OCI-LY1 (cell line): ENCODE measurements at regions not wholly inside any gene's neighbourhood (a gene's known extent, or its start where the extent isn't known, plus 50 kb on each side); places are given as distances from the start of the nearest gene placed in this dataset.

Experiments used
- H2AFZ ChIP-seq: fragments of 200-600 bp; sonication (generic), shearing (Covaris generic); 2 replicates; pipeline ENCODE4 v1.6.0; 2014; ENCODE audit warnings: antibody characterized with exemption, mild to moderate bottlenecking, low read length
- H3F3A ChIP-seq: fragments of 200-600 bp; sonication (generic), shearing (Covaris generic); 2 replicates; pipeline ENCODE4 v1.6.0; 2014; ENCODE audit warnings: mild to moderate bottlenecking, antibody characterized with exemption, low read length, moderate library complexity; ENCODE audit not compliant: insufficient read depth
- H3K27ac ChIP-seq: fragments of 200-600 bp; sonication (generic); 2 replicates; pipeline ENCODE4 v1.5.1; 2014; ENCODE audit warnings: low read length, mixed run types, mild to moderate bottlenecking, low read depth; ENCODE audit not compliant: poor library complexity, severe bottlenecking
- H3K27me3 ChIP-seq: fragments of 200-600 bp; sonication (generic); 2 replicates; pipeline ENCODE4 v1.6.0; 2014; ENCODE audit warnings: antibody characterized with exemption, mild to moderate bottlenecking, low read length, moderate library complexity; ENCODE audit not compliant: insufficient read depth
- H3K36me3 ChIP-seq: fragments of 200-600 bp; sonication (generic); 2 replicates; pipeline ENCODE4 v1.6.1; 2014; ENCODE audit warnings: mild to moderate bottlenecking, antibody characterized with exemption, low read length, moderate library complexity, mixed read lengths; ENCODE audit not compliant: insufficient read depth
- H3K4me1 ChIP-seq: fragments of 200-600 bp; sonication (generic); 2 replicates; pipeline ENCODE4 v1.5.1; 2014; ENCODE audit warnings: mild to moderate bottlenecking, low read length, moderate library complexity; ENCODE audit not compliant: insufficient read depth, severe bottlenecking
- H3K4me2 ChIP-seq: fragments of 200-600 bp; sonication (generic), shearing (Covaris generic); 2 replicates; pipeline ENCODE4 v1.6.1; 2014; ENCODE audit warnings: low read length
- H3K4me3 ChIP-seq: fragments of 200-600 bp; sonication (generic); 2 replicates; pipeline ENCODE4 v1.5.1; 2014; ENCODE audit warnings: low read length, low read depth, mild to moderate bottlenecking, mixed read lengths; ENCODE audit not compliant: poor library complexity, severe bottlenecking
- H3K79me2 ChIP-seq: fragments of 200-600 bp; shearing (Covaris generic); 2 replicates; pipeline ENCODE4 v1.6.1; 2016; ENCODE audit warnings: mixed run types, low read length, mixed read lengths; ENCODE audit not compliant: insufficient read depth
- H3K9ac ChIP-seq: fragments of 200-600 bp; sonication (generic), shearing (Covaris generic); 2 replicates; pipeline ENCODE4 v1.6.1; 2014; ENCODE audit warnings: mild to moderate bottlenecking, low read length, mixed read lengths
- H3K9me2 ChIP-seq: fragments of 200-600 bp; sonication (generic), shearing (Covaris generic); 2 replicates; pipeline ENCODE4 v1.6.1; 2014; ENCODE audit warnings: low read depth, mild to moderate bottlenecking, low read length, mixed read lengths
- H3K9me3 ChIP-seq: fragments of 200-600 bp; shearing (Covaris generic); 2 replicates; pipeline ENCODE4 v1.6.1; 2014; ENCODE audit warnings: low read length, mixed read lengths
- H4K20me1 ChIP-seq: fragments of 200-600 bp; sonication (generic), shearing (Covaris generic); 2 replicates; pipeline ENCODE4 v1.6.0; 2016; ENCODE audit warnings: mild to moderate bottlenecking, low read length; ENCODE audit not compliant: insufficient read depth
- EZH2 ChIP-seq: fragments of 200-600 bp; sonication (generic), shearing (Covaris generic); IDR thresholded peaks from 2 replicates; pipeline ENCODE4 v1.8.0; 2017; ENCODE audit warnings: borderline replicate concordance, mixed run types, mild to moderate bottlenecking, antibody characterized with exemption, low read length, moderate library complexity, mixed read lengths
- TF ChIP-seq, protein P1 (sequence below): fragments of 200-600 bp; sonication (generic), shearing (Covaris generic); IDR thresholded peaks from 2 replicates; pipeline ENCODE4 v1.5.1; 2017; ENCODE audit warnings: mild to moderate bottlenecking, antibody characterized with exemption, low read length, moderate library complexity, mixed read lengths

DNA sequence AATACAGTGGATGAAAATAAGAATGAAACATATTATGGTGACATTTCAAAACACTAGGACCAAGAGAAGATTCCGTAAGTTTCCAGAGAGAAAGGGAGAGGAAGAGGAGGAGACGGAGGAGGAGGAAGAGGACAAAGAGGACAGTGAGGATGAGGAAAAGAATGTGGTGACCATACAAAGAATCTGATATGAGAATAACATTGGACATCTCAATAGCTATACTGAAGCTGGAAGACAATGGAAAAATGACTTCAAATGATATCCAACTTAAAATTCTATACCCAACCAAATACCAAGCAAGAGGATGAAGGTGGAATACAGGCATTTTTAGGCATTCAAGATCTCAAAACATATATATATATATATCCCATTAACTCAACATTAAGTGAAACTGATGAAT lies 173.4 kb downstream of the PAWR start:
- H3K79me2 ChIP-seq: no peaks in the 10 kb centered on the region
- no peaks in the 10 kb centered on the region for H3K27me3 ChIP-seq
- H4K20me1 ChIP-seq: no peaks in the 10 kb centered on the region
- H3K36me3 ChIP-seq: no peaks in the 10 kb centered on the region
- H3K4me2 ChIP-seq: no peak overlapping the region
- no peak overlapping the region for H3K27ac ChIP-seq
- H3K9ac ChIP-seq: no peak overlapping the region
- H3F3A ChIP-seq: no peaks in the 10 kb centered on the region
- no peak overlapping the region for H3K4me3 ChIP-seq
- TF ChIP-seq EZH2: no peak
- TF ChIP-seq, protein P1, sequence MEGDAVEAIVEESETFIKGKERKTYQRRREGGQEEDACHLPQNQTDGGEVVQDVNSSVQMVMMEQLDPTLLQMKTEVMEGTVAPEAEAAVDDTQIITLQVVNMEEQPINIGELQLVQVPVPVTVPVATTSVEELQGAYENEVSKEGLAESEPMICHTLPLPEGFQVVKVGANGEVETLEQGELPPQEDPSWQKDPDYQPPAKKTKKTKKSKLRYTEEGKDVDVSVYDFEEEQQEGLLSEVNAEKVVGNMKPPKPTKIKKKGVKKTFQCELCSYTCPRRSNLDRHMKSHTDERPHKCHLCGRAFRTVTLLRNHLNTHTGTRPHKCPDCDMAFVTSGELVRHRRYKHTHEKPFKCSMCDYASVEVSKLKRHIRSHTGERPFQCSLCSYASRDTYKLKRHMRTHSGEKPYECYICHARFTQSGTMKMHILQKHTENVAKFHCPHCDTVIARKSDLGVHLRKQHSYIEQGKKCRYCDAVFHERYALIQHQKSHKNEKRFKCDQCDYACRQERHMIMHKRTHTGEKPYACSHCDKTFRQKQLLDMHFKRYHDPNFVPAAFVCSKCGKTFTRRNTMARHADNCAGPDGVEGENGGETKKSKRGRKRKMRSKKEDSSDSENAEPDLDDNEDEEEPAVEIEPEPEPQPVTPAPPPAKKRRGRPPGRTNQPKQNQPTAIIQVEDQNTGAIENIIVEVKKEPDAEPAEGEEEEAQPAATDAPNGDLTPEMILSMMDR: no peak
- H3K9me3 ChIP-seq: no peaks in the 10 kb centered on the region
- no peaks in the 10 kb centered on the region for H3K9me2 ChIP-seq
- H2AFZ ChIP-seq: no peak overlapping the region
- H3K4me1 ChIP-seq: no peaks in the 10 kb centered on the region

DNA sequence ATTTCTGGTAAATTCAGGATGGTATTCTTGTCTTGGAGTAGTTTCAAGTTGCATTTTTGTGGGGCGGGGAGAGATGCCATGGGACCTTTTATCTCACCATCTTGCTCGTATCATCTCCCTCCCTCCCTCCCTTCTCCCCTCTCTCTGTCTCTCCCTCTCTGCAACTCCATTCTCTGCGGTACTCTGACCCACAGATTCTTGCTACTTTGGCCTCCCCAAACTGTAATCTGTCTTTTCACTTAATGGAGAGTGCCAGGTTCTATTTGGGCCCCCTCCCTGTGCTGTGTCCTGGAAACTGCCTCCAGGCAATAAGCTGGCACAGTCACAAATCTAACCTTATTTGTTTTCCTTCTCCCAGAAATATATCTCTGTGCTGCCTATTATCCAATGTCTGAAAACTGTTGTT lies 175.2 kb downstream of the PAWR start:
- H3K4me2 ChIP-seq: no peak overlapping the region
- no peaks in the 10 kb centered on the region for H3K9me2 ChIP-seq
- H3K4me3 ChIP-seq: no peak overlapping the region
- H3K36me3 ChIP-seq: no peaks in the 10 kb centered on the region
- H3K79me2 ChIP-seq: no peaks in the 10 kb centered on the region
- no peaks in the 10 kb centered on the region for H3F3A ChIP-seq
- no peaks in the 10 kb centered on the region for H4K20me1 ChIP-seq
- no peak for TF ChIP-seq EZH2
- TF ChIP-seq, protein P1: no peak
- no peak overlapping the region for H3K27ac ChIP-seq
- no peaks in the 10 kb centered on the region for H3K4me1 ChIP-seq
- H2AFZ ChIP-seq: no peak overlapping the region
- H3K27me3 ChIP-seq: no peaks in the 10 kb centered on the region
- no peaks in the 10 kb centered on the region for H3K9me3 ChIP-seq
- no peak overlapping the region for H3K9ac ChIP-seq

DNA sequence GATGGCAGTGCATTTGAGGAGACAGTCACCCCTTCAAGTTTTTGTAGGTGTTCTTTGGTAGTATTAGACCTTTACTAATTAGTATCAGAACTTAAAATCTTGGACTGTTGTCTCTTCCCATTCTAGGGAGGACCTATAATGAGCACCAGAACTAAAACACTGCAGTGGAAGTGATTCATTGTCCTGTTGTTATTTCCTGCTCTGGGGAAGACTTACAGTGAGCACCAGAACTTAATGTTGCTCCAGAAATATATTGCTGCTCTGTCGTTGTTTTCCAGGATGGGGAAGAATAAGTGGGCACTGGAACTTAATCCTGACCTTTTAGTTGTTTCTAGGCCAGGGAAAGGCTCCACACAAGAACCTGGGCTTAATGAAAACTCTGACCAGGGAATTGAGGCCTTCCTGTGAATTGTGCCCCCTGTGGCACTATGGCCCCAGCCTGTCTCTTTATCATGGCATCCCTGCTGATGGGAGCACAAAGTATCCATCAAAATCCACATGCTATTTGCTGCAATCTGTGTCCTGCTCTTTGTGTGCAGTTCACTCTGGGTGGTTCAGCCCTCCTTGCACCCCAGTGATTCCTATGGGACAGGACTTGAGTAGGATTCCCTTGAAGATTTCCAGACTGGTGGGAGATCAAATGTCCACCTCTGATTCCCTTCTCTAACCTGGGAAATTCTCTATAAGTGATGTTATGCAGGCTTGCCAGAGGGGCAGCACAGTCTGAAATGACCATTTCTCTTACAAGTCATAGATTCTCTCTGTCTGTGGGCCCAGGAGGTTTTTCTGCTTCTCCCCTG lies 175.8 kb downstream of the PAWR start:
- H3F3A ChIP-seq: no peaks in the 10 kb centered on the region
- H2AFZ ChIP-seq: no peak overlapping the region
- TF ChIP-seq, protein P1: no peak
- no peak for TF ChIP-seq EZH2
- H3K4me2 ChIP-seq: no peak overlapping the region
- no peaks in the 10 kb centered on the region for H4K20me1 ChIP-seq
- H3K9me2 ChIP-seq: no peaks in the 10 kb centered on the region
- H3K9me3 ChIP-seq: no peaks in the 10 kb centered on the region
- H3K27ac ChIP-seq: no peak overlapping the region
- H3K79me2 ChIP-seq: no peaks in the 10 kb centered on the region
- no peaks in the 10 kb centered on the region for H3K4me1 ChIP-seq
- H3K9ac ChIP-seq: no peak overlapping the region
- H3K4me3 ChIP-seq: no peak overlapping the region
- no peaks in the 10 kb centered on the region for H3K36me3 ChIP-seq
- H3K27me3 ChIP-seq: no peaks in the 10 kb centered on the region
